GM19238 (cell line): ENCODE measurements at regions not wholly inside any gene's neighbourhood (a gene's known extent, or its start where the extent isn't known, plus 50 kb on each side); places are given as distances from the start of the nearest gene placed in this dataset.

ENCODE experiments used
- DNase-seq: peaks from one replicate; pipeline ENCODE4 v3.0.0; 2011; ENCODE audit warnings: low spot score; ENCODE audit not compliant: insufficient read length

DNA sequence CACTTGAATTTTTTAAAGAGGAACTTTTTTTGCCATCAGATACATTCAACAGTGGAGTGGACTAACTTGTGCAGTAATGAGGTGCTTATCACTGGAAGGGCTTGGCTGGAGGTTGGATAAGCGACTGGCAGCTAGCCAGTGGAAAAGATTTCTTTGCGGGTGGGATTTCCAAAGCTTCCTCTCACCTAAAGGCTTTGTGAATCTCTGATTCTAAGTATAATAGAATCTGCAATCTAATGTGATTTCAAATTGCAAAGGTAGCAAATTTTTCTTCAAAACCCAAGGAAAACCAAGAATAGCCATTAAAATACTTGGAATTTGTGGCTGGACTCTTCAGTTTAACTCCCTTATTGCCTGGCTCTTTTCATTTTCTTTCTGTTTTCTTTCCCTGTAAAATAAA lies 460.4 kb upstream of the MARCKS start:
- DNase-seq = no peak

GRCh38 chr6:113397236-113397635 lies 459.9 kb upstream of the MARCKS start:
- DNase-seq = no peak

DNA sequence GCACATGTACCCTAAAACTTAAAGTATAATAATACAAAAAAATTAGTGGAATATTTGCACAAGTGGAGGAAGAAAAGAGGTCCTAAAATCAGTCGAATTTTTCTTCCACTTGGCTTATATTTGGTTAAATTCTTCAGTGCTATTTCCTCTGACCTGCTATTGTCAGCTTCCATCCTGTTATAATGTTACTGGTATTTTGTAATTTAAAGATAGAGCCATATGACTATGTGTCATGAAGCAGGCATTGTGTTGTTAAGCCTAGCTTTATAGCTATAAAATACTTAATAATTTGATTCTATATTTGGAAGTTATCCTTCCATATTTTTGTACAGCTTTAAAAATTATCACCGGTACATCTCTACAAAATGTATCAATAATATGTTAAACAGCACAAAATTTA lies 455.9 kb upstream of the MARCKS start:
- DNase-seq = no peak

DNA sequence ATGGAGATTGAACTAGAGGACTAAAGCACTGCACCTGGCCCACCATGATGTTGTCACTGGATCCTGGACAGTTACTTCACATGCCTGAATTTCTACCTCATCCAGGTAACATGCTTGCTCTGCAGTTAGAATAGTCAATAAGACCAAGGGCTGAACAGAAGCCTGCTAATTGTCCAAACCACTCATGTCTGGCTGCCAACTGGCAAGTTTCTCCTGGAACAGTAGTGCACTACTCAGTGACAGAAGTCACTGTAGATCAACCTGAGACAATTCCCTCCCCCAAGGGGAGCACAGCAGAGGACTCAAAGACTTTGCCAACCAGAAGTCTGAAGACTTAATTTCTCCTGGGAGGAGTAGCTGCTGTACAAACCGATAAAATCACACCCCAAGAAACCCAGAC lies 454.6 kb upstream of the MARCKS start:
- no peak for DNase-seq

DNA sequence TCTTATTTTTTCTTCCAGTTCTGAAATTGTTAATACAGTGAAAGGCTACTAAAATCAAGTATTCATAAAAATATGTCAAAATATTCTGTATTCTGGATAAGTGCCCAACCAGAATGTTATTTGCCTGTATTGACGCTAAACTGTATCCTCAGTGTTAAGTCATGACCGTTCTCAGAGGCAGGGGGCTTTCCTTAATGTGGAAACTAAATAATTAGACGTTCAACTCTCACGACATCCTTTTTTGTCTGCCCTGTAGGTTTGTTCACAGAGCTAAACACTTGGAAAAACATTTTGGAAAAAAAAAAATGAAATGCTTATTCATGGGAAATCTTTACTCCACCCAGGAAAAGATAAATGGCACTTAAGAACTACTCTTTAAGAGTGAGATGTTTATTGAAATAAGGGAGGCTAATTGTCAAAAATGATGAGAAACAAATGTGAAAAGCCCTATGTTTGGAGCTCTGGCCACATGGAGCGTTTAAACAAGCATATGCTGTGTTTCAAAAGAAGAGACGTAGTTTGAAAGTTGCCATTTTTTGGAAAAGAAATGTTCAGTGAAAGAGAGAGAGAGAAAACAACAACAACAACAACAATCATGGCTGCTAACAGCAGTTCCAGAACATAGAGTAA lies 453.1 kb upstream of the MARCKS start:
- DNase-seq = no peak

- no peak for DNase-seq
Observed at GRCh38 chr6:113405326-113406047, 451.7 kb upstream of the MARCKS start.

GRCh38 chr6:113406048-113406695 lies 451.0 kb upstream of the MARCKS start:
- DNase-seq = no peak

DNA sequence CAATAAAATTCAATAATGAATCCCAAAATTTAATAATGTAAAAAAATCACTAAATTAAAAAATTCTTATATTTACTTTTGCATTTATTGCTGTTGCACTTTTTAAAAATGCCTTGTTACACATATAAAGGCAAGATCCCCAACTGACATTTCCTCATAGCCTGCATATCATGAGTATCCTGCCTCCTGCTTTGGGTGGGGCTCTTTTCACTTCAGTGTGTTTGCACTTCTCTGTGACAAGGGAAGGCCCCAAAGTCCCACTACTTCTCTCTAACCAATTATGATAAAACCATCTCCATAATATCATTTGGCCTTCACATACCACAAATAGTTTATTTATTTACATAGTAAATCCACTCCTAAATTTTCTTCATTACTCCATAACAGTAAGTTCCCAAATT lies 446.1 kb upstream of the MARCKS start:
- DNase-seq = no peak

GRCh38 chr6:113412589-113413357 lies 444.4 kb upstream of the MARCKS start:
- DNase-seq = no peak

GRCh38 chr6:113414511-113414910 lies 442.6 kb upstream of the MARCKS start:
- DNase-seq = no peak

GRCh38 chr6:113416170-113416569 lies 441.0 kb upstream of the MARCKS start:
- no peak for DNase-seq

- no peak for DNase-seq
Observed at GRCh38 chr6:113420290-113420689, 436.9 kb upstream of the MARCKS start.

DNA sequence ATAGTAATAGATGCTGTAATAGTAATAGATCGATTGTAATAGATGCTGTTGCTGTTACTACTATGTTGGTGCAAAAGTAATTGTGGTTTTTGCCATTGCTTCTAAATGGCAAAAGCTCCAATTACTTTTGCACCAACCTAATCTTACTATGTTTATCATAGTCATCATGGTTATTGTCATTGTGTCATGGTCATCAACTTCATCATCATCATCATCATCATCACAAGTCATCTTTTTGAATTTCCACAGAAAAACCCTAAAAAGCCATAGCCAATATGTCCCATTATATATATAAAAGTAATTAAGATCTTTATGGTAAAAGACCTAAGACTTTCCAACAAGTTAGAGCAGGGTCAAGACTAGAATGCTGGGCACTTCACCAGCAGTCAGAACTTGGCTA lies 435.1 kb upstream of the MARCKS start:
- DNase-seq = no peak

DNA sequence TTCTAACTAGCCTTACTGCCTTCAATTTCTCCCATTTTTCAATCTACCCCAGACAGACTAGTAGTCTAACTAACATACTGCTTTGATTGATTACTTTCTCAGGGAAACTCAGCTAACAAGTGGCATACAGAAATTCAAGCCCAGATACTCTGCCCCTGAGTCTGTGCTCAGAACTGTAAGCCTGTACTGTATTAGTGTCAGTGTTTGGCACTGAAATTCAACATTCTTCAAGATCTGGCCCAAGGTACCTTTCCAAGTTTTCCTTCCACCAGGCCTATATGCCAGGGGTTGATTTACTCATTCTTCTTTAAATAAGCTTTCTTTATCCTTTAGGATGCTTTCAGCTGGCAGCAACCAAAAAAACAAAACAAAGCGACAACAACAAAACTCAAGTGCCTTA lies 433.2 kb upstream of the MARCKS start:
- no peak for DNase-seq

- no peak for DNase-seq
Observed at GRCh38 chr6:113425977-113426660, 431.0 kb upstream of the MARCKS start.

DNA sequence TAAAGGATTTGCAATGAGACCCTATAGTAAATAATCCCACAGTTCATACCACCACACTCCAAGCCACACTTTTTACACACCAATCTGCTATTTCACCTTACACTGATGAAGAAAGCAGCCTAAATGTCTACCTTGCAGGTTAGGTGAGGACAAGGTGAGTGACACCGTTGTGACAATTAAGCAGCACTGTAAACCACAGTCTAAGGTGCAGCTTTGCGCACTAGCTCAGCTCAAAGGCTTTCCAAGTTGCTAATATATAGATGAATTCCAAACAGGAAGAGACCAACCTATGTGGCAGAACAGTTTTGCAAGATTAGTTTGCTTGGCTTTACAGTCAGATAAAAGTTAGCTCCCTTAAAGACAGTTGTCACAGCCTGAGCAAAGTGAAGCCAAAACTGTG lies 429.5 kb upstream of the MARCKS start:
- DNase-seq = no peak

DNA sequence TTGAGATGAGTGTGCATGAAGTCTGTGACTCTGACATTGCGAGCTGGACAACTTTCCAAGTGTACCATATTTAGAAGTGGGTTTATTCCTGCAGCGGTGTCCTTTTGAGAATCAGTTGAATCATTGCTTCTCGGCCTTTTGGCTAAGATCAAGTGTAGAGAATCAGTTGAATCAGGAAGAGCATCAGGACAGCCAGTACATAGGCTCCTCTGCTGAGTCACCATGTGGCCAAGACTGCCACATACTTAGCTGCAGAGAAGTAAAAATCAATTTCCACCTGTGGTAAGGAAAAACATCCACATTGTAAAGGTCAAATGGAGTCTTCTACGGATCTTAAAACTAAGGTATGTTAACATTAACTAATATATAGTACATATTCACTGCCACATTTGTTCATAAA lies 428.4 kb upstream of the MARCKS start:
- DNase-seq = no peak

DNA sequence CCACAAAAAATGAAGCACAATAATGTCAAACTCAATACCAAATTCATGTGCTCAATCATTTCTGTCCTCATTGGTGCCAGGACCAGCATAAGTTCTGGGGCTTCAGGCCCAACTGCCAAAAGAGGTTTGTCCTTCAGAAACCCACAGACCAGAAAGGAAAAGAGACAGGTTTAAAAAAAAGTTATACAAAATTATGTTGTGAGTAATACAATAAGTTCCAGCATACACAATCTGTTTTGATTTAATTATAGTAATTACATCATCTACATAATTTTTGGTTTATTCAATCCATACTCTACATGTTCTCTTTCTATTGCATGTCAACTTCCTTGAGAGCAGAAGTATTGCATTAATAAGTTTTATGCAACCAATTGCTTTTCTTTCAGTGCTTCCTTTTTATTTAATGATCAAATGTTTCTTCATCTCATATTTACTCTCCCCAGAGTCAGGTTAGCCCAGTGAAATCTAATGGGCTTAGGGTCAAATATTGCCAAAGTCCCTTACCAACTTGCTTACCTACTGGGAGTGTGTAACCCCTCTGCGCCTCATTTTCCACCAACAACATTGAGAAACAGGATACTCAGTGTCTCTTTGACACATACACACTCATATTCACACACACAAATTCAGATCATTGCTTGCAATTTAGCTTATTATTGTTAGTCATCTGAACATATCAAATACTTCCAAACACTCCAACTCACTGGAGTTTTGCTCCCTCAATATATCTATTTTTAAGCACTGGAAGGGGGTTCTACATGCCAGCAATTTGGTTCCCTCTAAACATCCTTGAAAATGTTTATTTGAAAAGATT lies 424.4 kb upstream of the MARCKS start:
- DNase-seq = no peak

DNA sequence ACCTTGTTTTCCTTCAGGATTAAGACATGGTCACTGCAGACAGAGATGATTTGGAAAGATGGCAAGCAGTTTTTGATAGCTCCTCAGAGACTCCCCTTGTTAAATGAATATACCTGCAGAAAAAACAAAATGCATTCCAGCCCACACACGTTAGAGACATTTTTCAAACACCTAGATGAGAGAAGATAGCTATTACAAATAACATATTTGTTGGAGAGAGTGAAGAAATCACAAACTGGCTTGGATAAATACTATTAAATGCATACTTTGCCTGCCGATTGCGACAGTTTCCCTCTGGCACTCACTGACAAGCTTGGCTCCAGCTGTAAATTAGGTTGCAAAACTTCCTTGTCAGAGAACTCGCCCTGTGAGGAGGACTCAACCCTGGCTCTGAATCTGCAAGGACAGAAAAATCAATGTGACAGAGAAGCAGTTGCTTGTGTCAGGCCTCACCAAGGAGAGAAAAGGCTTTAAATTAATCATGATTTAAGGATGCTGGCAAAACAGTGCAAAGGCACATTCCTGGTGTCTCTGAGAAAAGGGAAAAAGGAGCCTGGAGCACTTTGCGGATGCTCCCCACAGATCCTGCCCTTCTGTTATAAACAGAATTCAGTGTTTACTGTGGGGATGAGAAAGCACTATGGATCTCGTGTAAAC lies 423.7 kb upstream of the MARCKS start:
- DNase-seq = no peak

GRCh38 chr6:113434641-113435040 lies 422.5 kb upstream of the MARCKS start:
- no peak for DNase-seq
